HG02970 (cell line): ENCODE measurements at regions not wholly inside any gene's neighbourhood (a gene's known extent, or its start where the extent isn't known, plus 50 kb on each side); places are given as distances from the start of the nearest gene placed in this dataset.
"Not testable (repeated sequence)": the region's sequence is repeated elsewhere in the genome, so short reads cannot be mapped to it uniquely, and the experiment has no call there.

Experiments
- ATAC-seq: cut with Tn5 transposase; IDR thresholded peaks from one replicate; pipeline ENCODE4 v1.9.1; 2021; ENCODE audit warnings: mild to moderate bottlenecking, moderate library complexity, moderate number of reproducible peaks; ENCODE audit not compliant: unreplicated experiment, low FRiP score

- ATAC-seq, result no peak
Observed at GRCh38 chr7:46611508-46611907, 690.4 kb upstream of the IGFBP3 start.

GRCh38 chr7:46610746-46611145 lies 689.7 kb upstream of the IGFBP3 start:
- ATAC-seq, result no peak

- ATAC-seq, result no peak
Observed at GRCh38 chr7:46607176-46607575, 686.1 kb upstream of the IGFBP3 start.

GRCh38 chr7:46606761-46607160 lies 685.7 kb upstream of the IGFBP3 start:
- no peak for ATAC-seq

GRCh38 chr7:46604241-46604661 lies 683.2 kb upstream of the IGFBP3 start:
- ATAC-seq, result no peak

- no peak for ATAC-seq
Observed at GRCh38 chr7:46603780-46604179, 682.7 kb upstream of the IGFBP3 start.

- no peak for ATAC-seq
Observed at GRCh38 chr7:46603296-46603752, 682.3 kb upstream of the IGFBP3 start.

- no peak for ATAC-seq
Observed at GRCh38 chr7:46600340-46600739, 679.3 kb upstream of the IGFBP3 start.

GRCh38 chr7:46594831-46595230 lies 673.8 kb upstream of the IGFBP3 start:
- ATAC-seq, result not testable (repeated sequence)

- ATAC-seq, result not testable (repeated sequence)
Observed at GRCh38 chr7:46590918-46591905, 670.1 kb upstream of the IGFBP3 start.

- ATAC-seq, result no peak
Observed at GRCh38 chr7:46589286-46589685, 668.2 kb upstream of the IGFBP3 start.

- ATAC-seq, result no peak
Observed at GRCh38 chr7:46586406-46586805, 665.3 kb upstream of the IGFBP3 start.

GRCh38 chr7:46583656-46584055 lies 662.6 kb upstream of the IGFBP3 start:
- no peak for ATAC-seq

- ATAC-seq, result no peak
Observed at GRCh38 chr7:46581268-46581667, 660.2 kb upstream of the IGFBP3 start.

- no peak for ATAC-seq
Observed at GRCh38 chr7:46580766-46581165, 659.7 kb upstream of the IGFBP3 start.

GRCh38 chr7:46577394-46577793 lies 656.3 kb upstream of the IGFBP3 start:
- ATAC-seq, result no peak

- no peak for ATAC-seq
Observed at GRCh38 chr7:46576950-46577349, 655.9 kb upstream of the IGFBP3 start.

- ATAC-seq, result no peak
Observed at GRCh38 chr7:46572691-46573090, 651.6 kb upstream of the IGFBP3 start.

GRCh38 chr7:46571996-46572395 lies 650.9 kb upstream of the IGFBP3 start:
- ATAC-seq, result no peak

- no peak for ATAC-seq
Observed at GRCh38 chr7:46569133-46569465, 648.0 kb upstream of the IGFBP3 start.

GRCh38 chr7:46568420-46569132 lies 647.5 kb upstream of the IGFBP3 start:
- no peak for ATAC-seq
